Activated T-cell treated with anti-CD3 and anti-CD28 coated beads, Interleukin-2, amount 50 U/mL, for 4 hours (primary cell): ENCODE measurements at regions not wholly inside any gene's neighbourhood (a gene's known extent, or its start where the extent isn't known, plus 50 kb on each side); places are given as distances from the start of the nearest gene placed in this dataset.

Source experiments
- ATAC-seq, 2 donors: fragments of 200-7000 bp; cut with Tn5 transposase; one replicate each; pipeline ENCODE4 v1.10.0; 2021
- DNase-seq: peaks from one replicate; pipeline ENCODE4 v3.0.0-alpha.2; 2020
- H3K27me3 Mint-ChIP-seq: one replicate; pipeline ENCODE4 v1.8.0; 2021; ENCODE audit warnings: low read depth, mixed read lengths
- H3K36me3 Mint-ChIP-seq: one replicate; pipeline ENCODE4 v1.8.0; 2022; ENCODE audit warnings: mixed read lengths; ENCODE audit not compliant: insufficient read depth
- H3K4me1 Mint-ChIP-seq: one replicate; pipeline ENCODE4 v1.8.0; 2021; ENCODE audit warnings: low read depth, mixed read lengths
- H3K4me3 Mint-ChIP-seq: one replicate; pipeline ENCODE4 v1.8.0; 2021; ENCODE audit warnings: mild to moderate bottlenecking, moderate library complexity, mixed read lengths
- H3K9me3 Mint-ChIP-seq: one replicate; pipeline ENCODE4 v1.8.0; 2021; ENCODE audit warnings: mixed read lengths

DNA sequence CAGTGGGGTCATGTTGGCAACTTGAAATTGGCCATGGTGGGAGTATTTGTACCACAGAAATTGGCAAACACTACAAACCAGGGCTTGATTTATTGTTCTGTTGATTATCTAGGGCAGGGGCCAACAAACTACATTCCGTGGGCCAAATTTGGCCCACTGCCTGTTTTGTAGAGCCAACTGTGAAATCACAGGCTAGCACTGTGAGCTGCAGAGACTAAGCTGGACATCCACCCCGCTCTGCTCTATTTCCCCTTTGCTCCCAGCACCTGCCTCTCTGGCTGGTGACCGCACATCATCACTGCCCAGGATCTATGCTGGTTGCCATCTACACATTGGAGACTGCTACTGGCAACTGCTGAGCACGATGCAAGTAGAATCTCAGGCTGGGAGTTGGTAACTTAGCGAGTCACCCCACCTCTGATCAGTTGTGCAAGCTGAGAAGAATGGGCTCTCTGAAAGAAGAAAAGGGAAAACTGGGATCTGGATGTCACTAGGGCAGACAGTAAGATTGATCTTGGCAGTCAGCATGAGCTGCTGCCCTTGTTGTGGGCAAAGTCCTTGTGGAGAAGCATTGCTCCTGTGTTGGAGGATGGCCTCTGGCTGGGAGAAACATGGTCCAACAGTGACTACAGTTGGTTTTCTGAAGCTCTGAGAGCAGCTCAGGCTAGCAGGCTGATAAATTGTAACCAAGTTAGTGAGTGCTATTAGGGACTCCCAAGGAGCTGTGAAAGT lies 144.7 kb upstream of the RAD23B start:
- Mint-ChIP-seq H3K9me3 (no peaks in the 10 kb centered on the region), H3K36me3 (no peaks in the 10 kb centered on the region), H3K4me3 (no peak overlapping the region), H3K27me3 (peaks cover 7% of the 10 kb centered on the region), H3K4me1 (no peaks in the 10 kb centered on the region)
- ATAC-seq (no peak), DNase-seq (no peak)

GRCh38 chr9:107141967-107142366 lies 141.1 kb upstream of the RAD23B start:
- no peaks in the 10 kb centered on the region for H3K9me3 Mint-ChIP-seq
- no peaks in the 10 kb centered on the region for H3K36me3 Mint-ChIP-seq
- DNase-seq (no peak), ATAC-seq (no peak)
- H3K4me1 Mint-ChIP-seq = no peaks in the 10 kb centered on the region
- peaks cover 7% of the 10 kb centered on the region for H3K27me3 Mint-ChIP-seq
- no peak overlapping the region for H3K4me3 Mint-ChIP-seq

DNA sequence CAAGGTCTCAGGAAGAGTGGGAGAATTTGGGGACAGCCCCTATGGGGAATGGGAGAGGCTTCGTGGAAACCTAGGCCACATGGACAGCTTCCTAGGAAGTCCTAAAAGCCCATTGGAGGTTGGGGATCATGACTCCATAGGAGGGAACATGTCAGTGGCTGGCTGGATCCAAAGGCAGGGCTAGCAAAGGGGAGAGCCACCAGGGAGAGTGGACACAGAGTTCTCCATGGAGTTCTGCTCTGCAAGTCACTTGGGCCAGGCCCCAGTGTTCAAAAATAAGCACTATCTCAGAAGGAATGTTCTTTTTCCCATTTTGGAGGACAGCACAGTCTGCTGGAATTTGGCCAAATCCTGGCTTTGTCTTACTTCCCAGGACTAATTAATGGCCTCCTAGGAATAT lies 140.6 kb upstream of the RAD23B start:
- ATAC-seq = no peak
- H3K36me3 Mint-ChIP-seq = no peaks in the 10 kb centered on the region
- no peak overlapping the region for H3K4me3 Mint-ChIP-seq
- peaks cover 7% of the 10 kb centered on the region for H3K27me3 Mint-ChIP-seq
- H3K4me1 Mint-ChIP-seq = no peaks in the 10 kb centered on the region
- DNase-seq = no peak
- no peaks in the 10 kb centered on the region for H3K9me3 Mint-ChIP-seq

- Mint-ChIP-seq H3K27me3 (peaks cover 7% of the 10 kb centered on the region), H3K4me3 (no peak overlapping the region), H3K9me3 (no peaks in the 10 kb centered on the region), H3K36me3 (no peaks in the 10 kb centered on the region), H3K4me1 (no peaks in the 10 kb centered on the region)
- no peak for ATAC-seq
- no peak for DNase-seq
Observed at GRCh38 chr9:107142896-107143603, 140.0 kb upstream of the RAD23B start.

DNA sequence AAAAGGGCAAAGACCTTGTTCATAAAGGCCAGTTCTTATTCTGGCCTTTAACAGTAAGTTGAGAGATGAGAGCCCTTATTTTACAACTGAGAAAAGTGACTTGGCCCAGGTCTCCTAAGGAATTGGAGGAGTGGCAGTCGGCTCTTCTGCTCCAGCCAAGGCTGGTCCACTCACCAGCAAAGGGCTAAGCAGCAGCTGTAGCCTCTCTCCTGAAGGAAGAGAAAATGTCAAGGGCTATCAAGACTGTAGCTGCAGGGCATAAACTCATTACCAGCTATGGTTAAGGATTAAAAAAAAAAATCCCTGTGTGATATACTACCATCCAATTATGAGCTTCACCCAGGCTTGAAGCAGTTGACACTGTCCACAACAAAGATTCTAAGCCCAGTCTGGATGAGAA lies 138.6 kb upstream of the RAD23B start:
- H3K9me3 Mint-ChIP-seq = no peaks in the 10 kb centered on the region
- ATAC-seq = no peak
- H3K4me3 Mint-ChIP-seq = no peak overlapping the region
- no peak for DNase-seq
- H3K4me1 Mint-ChIP-seq = no peaks in the 10 kb centered on the region
- H3K36me3 Mint-ChIP-seq = no peaks in the 10 kb centered on the region
- H3K27me3 Mint-ChIP-seq = peaks cover 8% of the 10 kb centered on the region

GRCh38 chr9:107147134-107147533 lies 135.9 kb upstream of the RAD23B start:
- no peaks in the 10 kb centered on the region for H3K4me1 Mint-ChIP-seq

GRCh38 chr9:107148216-107148615 lies 134.9 kb upstream of the RAD23B start:
- H3K27me3 Mint-ChIP-seq = peaks cover 6% of the 10 kb centered on the region
- no peak overlapping the region for H3K4me3 Mint-ChIP-seq
- H3K9me3 Mint-ChIP-seq = peaks cover 3% of the 10 kb centered on the region
- no peaks in the 10 kb centered on the region for H3K36me3 Mint-ChIP-seq
- ATAC-seq (no peak), DNase-seq (no peak)
- no peaks in the 10 kb centered on the region for H3K4me1 Mint-ChIP-seq

More at GRCh38 chr9:107147134-107147533, 135.9 kb upstream of the RAD23B start:
- ATAC-seq (no peak), DNase-seq (no peak)
- peaks cover 6% of the 10 kb centered on the region for H3K27me3 Mint-ChIP-seq
- peaks cover 3% of the 10 kb centered on the region for H3K9me3 Mint-ChIP-seq
- H3K36me3 Mint-ChIP-seq = no peaks in the 10 kb centered on the region
- no peak overlapping the region for H3K4me3 Mint-ChIP-seq

DNA sequence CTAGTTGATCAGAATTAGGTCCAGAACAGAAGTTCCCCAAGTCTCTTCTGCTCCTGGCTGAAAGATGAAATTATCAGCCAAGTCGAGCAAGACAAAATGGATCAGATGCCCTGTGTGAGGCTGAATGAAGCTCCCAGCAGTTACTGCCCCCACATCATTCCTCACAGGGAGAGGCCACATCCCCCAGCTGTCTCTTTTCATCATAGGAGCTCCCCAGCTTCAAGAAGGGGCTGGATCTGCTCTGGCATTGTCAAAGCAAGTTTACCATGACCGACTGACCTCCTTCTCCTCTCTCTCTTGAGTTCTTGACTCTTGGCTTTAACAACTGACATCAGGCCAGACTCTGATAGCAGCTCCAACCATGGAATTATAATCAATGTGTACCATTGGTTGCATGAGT lies 133.3 kb upstream of the RAD23B start:
- Mint-ChIP-seq H3K4me1 (no peaks in the 10 kb centered on the region), H3K9me3 (peaks cover 3% of the 10 kb centered on the region), H3K27me3 (peaks cover 8% of the 10 kb centered on the region), H3K36me3 (no peaks in the 10 kb centered on the region), H3K4me3 (no peak overlapping the region)
- DNase-seq = no peak
- ATAC-seq = no peak

- Mint-ChIP-seq H3K9me3 (peaks cover 3% of the 10 kb centered on the region), H3K36me3 (no peaks in the 10 kb centered on the region), H3K4me3 (no peak overlapping the region), H3K4me1 (no peaks in the 10 kb centered on the region), H3K27me3 (peaks cover 17% of the 10 kb centered on the region)
- DNase-seq (no peak), ATAC-seq (no peak)
Observed at GRCh38 chr9:107153336-107153735, 129.7 kb upstream of the RAD23B start.

DNA sequence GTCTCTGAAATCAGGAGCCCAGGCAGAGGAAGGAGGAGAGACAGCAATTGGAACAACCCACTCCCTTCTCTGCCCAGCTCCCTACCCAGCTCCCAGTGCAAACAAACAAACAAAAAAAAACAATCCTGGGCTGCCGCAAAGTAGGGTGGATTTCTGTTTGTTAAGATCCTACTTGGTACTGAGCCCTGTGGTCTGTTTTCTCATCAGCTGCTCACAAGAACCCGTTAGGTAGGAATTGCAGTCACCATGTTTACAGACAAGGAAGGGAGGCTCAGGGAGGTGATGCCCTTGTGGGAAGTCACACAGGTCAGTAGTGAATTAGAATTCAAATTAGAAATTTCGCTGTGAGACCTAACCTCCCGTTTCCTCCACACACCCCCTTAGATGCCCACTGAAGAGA lies 128.8 kb upstream of the RAD23B start:
- no peak for ATAC-seq
- Mint-ChIP-seq H3K27me3 (peaks cover 15% of the 10 kb centered on the region), H3K9me3 (peaks cover 3% of the 10 kb centered on the region), H3K4me1 (no peaks in the 10 kb centered on the region), H3K4me3 (no peak overlapping the region), H3K36me3 (no peaks in the 10 kb centered on the region)
- no peak for DNase-seq

DNA sequence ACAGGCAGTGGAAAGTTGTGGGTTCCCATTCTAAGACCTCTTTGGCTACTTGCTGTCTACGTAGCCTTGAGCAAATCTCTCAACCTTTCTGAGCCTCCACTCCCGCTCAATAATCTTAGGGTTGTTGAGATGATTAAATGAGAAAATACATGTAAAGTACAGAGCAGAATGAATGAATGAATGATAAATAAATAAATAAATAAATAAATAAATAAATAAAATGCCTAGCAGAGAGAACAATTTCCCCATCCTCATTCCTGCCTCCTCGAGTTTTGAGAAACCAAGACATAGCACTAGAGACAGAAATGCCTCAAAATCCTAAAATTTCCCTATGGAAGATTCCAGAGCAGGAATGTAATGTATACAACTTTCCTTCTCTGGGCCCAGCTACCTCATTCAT lies 128.3 kb upstream of the RAD23B start:
- Mint-ChIP-seq H3K27me3 (peaks cover 15% of the 10 kb centered on the region), H3K9me3 (peaks cover 3% of the 10 kb centered on the region), H3K36me3 (no peaks in the 10 kb centered on the region), H3K4me3 (no peak overlapping the region), H3K4me1 (no peaks in the 10 kb centered on the region)
- DNase-seq = no peak
- no peak for ATAC-seq

DNA sequence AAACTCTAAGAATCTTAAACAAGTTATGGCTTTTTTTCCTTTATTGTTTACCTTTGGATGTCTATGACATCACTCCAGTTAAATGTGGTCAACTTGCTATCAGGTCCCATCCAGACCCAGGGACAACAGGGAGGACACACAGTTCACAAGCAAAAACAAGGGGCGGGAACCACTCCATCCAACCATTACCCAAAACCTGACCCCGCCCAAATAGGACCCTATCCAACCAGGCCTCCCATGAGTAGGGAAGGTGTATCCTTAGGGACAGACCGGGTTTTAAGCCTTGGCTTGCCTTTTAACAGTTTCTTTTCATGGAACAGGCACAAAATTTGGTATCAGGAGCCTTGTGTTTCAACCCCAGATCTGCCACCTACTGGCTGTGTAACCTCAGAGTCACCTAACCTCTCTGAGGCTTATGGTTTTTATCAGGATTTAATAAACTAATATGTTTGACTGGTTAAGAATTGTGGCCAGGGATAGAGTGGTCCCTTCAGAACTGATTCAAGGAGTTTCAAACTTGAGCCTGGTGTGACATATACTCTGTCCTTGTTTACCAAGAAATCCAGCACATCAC lies 127.7 kb upstream of the RAD23B start:
- Mint-ChIP-seq H3K9me3 (peaks cover 3% of the 10 kb centered on the region), H3K36me3 (no peaks in the 10 kb centered on the region)

GRCh38 chr9:107158321-107158720 lies 124.8 kb upstream of the RAD23B start:
- H3K4me1 Mint-ChIP-seq = no peaks in the 10 kb centered on the region
- no peaks in the 10 kb centered on the region for H3K9me3 Mint-ChIP-seq
- ATAC-seq (no peak), DNase-seq (no peak)
- H3K36me3 Mint-ChIP-seq = no peaks in the 10 kb centered on the region
- H3K27me3 Mint-ChIP-seq = peaks cover 9% of the 10 kb centered on the region
- no peak overlapping the region for H3K4me3 Mint-ChIP-seq

More for the DNA sequence above, 127.7 kb upstream of the RAD23B start:
- ATAC-seq (no peak), DNase-seq (no peak)
- H3K4me1 Mint-ChIP-seq = no peaks in the 10 kb centered on the region
- no peak overlapping the region for H3K4me3 Mint-ChIP-seq
- peaks cover 12% of the 10 kb centered on the region for H3K27me3 Mint-ChIP-seq

- Mint-ChIP-seq H3K36me3 (no peaks in the 10 kb centered on the region), H3K4me3 (no peak overlapping the region), H3K27me3 (peaks cover 8% of the 10 kb centered on the region), H3K9me3 (no peaks in the 10 kb centered on the region), H3K4me1 (no peaks in the 10 kb centered on the region)
- DNase-seq (no peak), ATAC-seq (no peak)
Observed at GRCh38 chr9:107161338-107161737, 121.7 kb upstream of the RAD23B start.

DNA sequence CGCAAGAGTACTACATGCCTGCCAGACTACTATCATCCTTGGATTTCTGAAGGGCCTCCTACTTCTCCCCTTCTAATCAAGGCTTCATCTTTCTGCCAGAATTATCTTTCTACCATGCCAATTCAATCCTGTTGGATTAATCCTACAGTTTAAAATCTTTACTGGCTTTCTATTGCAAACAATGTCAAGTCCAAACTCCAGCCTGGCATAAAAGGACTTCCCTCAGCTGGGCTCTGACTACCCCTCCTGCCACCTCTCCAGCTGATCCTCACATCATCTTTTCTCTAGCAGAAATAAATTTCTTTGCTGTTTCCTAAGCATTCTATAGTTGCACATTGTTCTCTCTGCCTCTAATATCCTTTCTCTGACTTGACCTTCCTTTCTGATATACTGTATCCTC lies 119.7 kb upstream of the RAD23B start:
- ATAC-seq = no peak

More for the DNA sequence above, 119.7 kb upstream of the RAD23B start:
- Mint-ChIP-seq H3K9me3 (no peaks in the 10 kb centered on the region), H3K4me1 (no peaks in the 10 kb centered on the region), H3K27me3 (no peaks in the 10 kb centered on the region), H3K4me3 (no peak overlapping the region), H3K36me3 (no peaks in the 10 kb centered on the region)
- DNase-seq = no peak
